ENCODE measurements at regions not wholly inside any gene's neighbourhood (a gene's known extent, or its start where the extent isn't known, plus 50 kb on each side); places are given as distances from the start of the nearest gene placed in this dataset.

GRCh38 chr13:97570442-97570841, 136.5 kb downstream of the RAP2A start:
- TF ChIP-seq POLR2A (IDR thresholded peaks at IDR 0.05): no peak
- TF ChIP-seq CTCF (IDR thresholded peaks at IDR 0.05): no peak
